ENCODE measurements at regions not wholly inside any gene's neighbourhood (a gene's known extent, or its start where the extent isn't known, plus 50 kb on each side); places are given as distances from the start of the nearest gene placed in this dataset.

- Histone ChIP-seq H3K9ac (ENCODE audit: low read depth in 1 of 2, low read length in 2 of 2) (no peak overlapping the region), H3K4me1 (ENCODE audit: control insufficient read depth in 4 of 4, insufficient read depth in 4 of 4, low read length in 3 of 4) (no peaks in the 10 kb centered on the region), H3K9me3 (ENCODE audit: control insufficient read depth in 4 of 4, low read length in 3 of 4) (no peaks in the 10 kb centered on the region), H3K27me3 (ENCODE audit: control insufficient read depth in 4 of 4, insufficient read depth in 4 of 4, low read length in 3 of 4) (no peaks in the 10 kb centered on the region), H3K4me3 (ENCODE audit: low read depth in 1 of 3, low read length in 3 of 3) (no peak overlapping the region), H3K36me3 (ENCODE audit: control insufficient read depth in 4 of 4, insufficient read depth in 3 of 4, low read depth in 1 of 4, low read length in 3 of 4) (no peaks in the 10 kb centered on the region), H3K27ac (ENCODE audit: low read depth in 1 of 2, low read length in 2 of 2) (no peak overlapping the region)
- DNase-seq (ENCODE audit: low spot score): no peak
- TF ChIP-seq RXRA (IDR thresholded peaks at IDR 0.05) (no peak), FOXA2 (IDR thresholded peaks at IDR 0.05) (no peak), GABPA (IDR thresholded peaks at IDR 0.05 in 1 of 2, conservative IDR thresholded peaks at IDR 0.05 in 1 of 2) (no peak)
- 70% methylated on average over 2 of the region's 2 CpGs for WGBS
These were observed 119.4 kb upstream of the MEOX2 start for GRCh38 chr7:15805891-15806290.

GRCh38 chr7:15802425-15802824 is 115.9 kb upstream of the MEOX2 start:
- H3K4me3 ChIP-seq (ENCODE audit: low read depth in 1 of 3, low read length in 3 of 3): no peak overlapping the region
- no peak for DNase-seq (ENCODE audit: low spot score)
- H3K27me3 ChIP-seq (ENCODE audit: control insufficient read depth in 4 of 4, insufficient read depth in 4 of 4, low read length in 3 of 4): no peaks in the 10 kb centered on the region
- H3K9me3 ChIP-seq (ENCODE audit: control insufficient read depth in 4 of 4, low read length in 3 of 4): no peaks in the 10 kb centered on the region
- H3K36me3 ChIP-seq (ENCODE audit: control insufficient read depth in 4 of 4, insufficient read depth in 3 of 4, low read depth in 1 of 4, low read length in 3 of 4): no peaks in the 10 kb centered on the region
- H3K9ac ChIP-seq (ENCODE audit: low read depth in 1 of 2, low read length in 2 of 2): no peak overlapping the region
- WGBS: 91% methylated on average over 1 of the region's 1 CpG
- no peak overlapping the region for H3K27ac ChIP-seq (ENCODE audit: low read depth in 1 of 2, low read length in 2 of 2)
- H3K4me1 ChIP-seq (ENCODE audit: control insufficient read depth in 4 of 4, insufficient read depth in 4 of 4, low read length in 3 of 4): no peaks in the 10 kb centered on the region
- TF ChIP-seq CTCF (IDR thresholded peaks at IDR 0.05; ENCODE audit: low read depth, low read length, missing input control): no peak
- TF ChIP-seq MAX (IDR thresholded peaks at IDR 0.05): no peak
- no peak for TF ChIP-seq JUND (IDR thresholded peaks at IDR 0.05)

GRCh38 chr7:15801551-15801950 is 115.1 kb upstream of the MEOX2 start:
- Histone ChIP-seq H3K9me3 (ENCODE audit: control insufficient read depth in 4 of 4, low read length in 3 of 4) (no peaks in the 10 kb centered on the region), H3K27me3 (ENCODE audit: control insufficient read depth in 4 of 4, insufficient read depth in 4 of 4, low read length in 3 of 4) (no peaks in the 10 kb centered on the region), H3K27ac (ENCODE audit: low read depth in 1 of 2, low read length in 2 of 2) (no peak overlapping the region), H3K36me3 (ENCODE audit: control insufficient read depth in 4 of 4, insufficient read depth in 3 of 4, low read depth in 1 of 4, low read length in 3 of 4) (no peaks in the 10 kb centered on the region), H3K4me3 (ENCODE audit: low read depth in 1 of 3, low read length in 3 of 3) (no peak overlapping the region), H3K9ac (ENCODE audit: low read depth in 1 of 2, low read length in 2 of 2) (no peak overlapping the region), H3K4me1 (ENCODE audit: control insufficient read depth in 4 of 4, insufficient read depth in 4 of 4, low read length in 3 of 4) (no peaks in the 10 kb centered on the region)
- DNase-seq (ENCODE audit: low spot score): no peak
- TF ChIP-seq EGR1 (IDR thresholded peaks at IDR 0.05; ENCODE audit: low read depth in 2 of 2) (no peak), NR2F2 (IDR thresholded peaks at IDR 0.05) (no peak)
- WGBS: 69% methylated on average over 3 of the region's 3 CpGs

- no peak overlapping the region for H3K9ac ChIP-seq (ENCODE audit: low read depth in 1 of 2, low read length in 2 of 2)
- H3K27ac ChIP-seq (ENCODE audit: low read depth in 1 of 2, low read length in 2 of 2): no peak overlapping the region
- H3K4me1 ChIP-seq (ENCODE audit: control insufficient read depth in 4 of 4, insufficient read depth in 4 of 4, low read length in 3 of 4): no peaks in the 10 kb centered on the region
- no peaks in the 10 kb centered on the region for H3K27me3 ChIP-seq (ENCODE audit: control insufficient read depth in 4 of 4, insufficient read depth in 4 of 4, low read length in 3 of 4)
- H3K36me3 ChIP-seq (ENCODE audit: control insufficient read depth in 4 of 4, insufficient read depth in 3 of 4, low read depth in 1 of 4, low read length in 3 of 4): no peaks in the 10 kb centered on the region
- H3K9me3 ChIP-seq (ENCODE audit: control insufficient read depth in 4 of 4, low read length in 3 of 4): no peaks in the 10 kb centered on the region
- no peak overlapping the region for H3K4me3 ChIP-seq (ENCODE audit: low read depth in 1 of 3, low read length in 3 of 3)
- DNase-seq (ENCODE audit: low spot score): no peak
- TF ChIP-seq ATF3 (IDR thresholded peaks at IDR 0.05) (no peak), TAF1 (conservative IDR thresholded peaks at IDR 0.05) (no peak), JUND (IDR thresholded peaks at IDR 0.05) (no peak), REST (IDR thresholded peaks at IDR 0.05) (no peak), MAX (IDR thresholded peaks at IDR 0.05) (no peak), YY1 (IDR thresholded peaks at IDR 0.05) (no peak), FOXA2 (IDR thresholded peaks at IDR 0.05) (no peak), CTCF (IDR thresholded peaks at IDR 0.05; ENCODE audit: low read depth, low read length, missing input control) (no peak), GABPA (IDR thresholded peaks at IDR 0.05 in 1 of 2, conservative IDR thresholded peaks at IDR 0.05 in 1 of 2) (no peak), FOXA1 (IDR thresholded peaks at IDR 0.05) (no peak), NR2F2 (IDR thresholded peaks at IDR 0.05) (no peak), SP1 (IDR thresholded peaks at IDR 0.05) (no peak)
These were observed 114.6 kb upstream of the MEOX2 start for GRCh38 chr7:15801041-15801440.

Data from liver (tissue), 8 donors.